MCF 10A (cell line): ENCODE measurements at regions not wholly inside any gene's neighbourhood (a gene's known extent, or its start where the extent isn't known, plus 50 kb on each side); places are given as distances from the start of the nearest gene placed in this dataset.

Source experiments
- BruUV-seq: library from RNA; stranded (reverse); fragments of 400-500 nt; replicated peaks from 2 replicates; lab custom pipeline; 2021; lab: Mats Ljungman, UMichigan
- CTCF ChIA-PET: fragments of 300-600 bp; sonication (Branson Sonifier 250); formaldehyde crosslinking; extraction: SDS; loops from one replicate; lab custom pipeline; 2021; ENCODE audit warnings: antibody characterized with exemption, inconsistent platforms; lab: Yijun Ruan, JAX
- POLR2A ChIA-PET: fragments of 300-600, 350-650 bp; sonication (Branson Sonifier 250); formaldehyde crosslinking; extraction: SDS; loops from one replicate; lab custom pipeline; 2020; ENCODE audit warnings: antibody characterized with exemption, inconsistent platforms; lab: Yijun Ruan, JAX
- DNase-seq: peaks from one replicate; pipeline ENCODE4 v3.0.0-alpha.2; 2018; ENCODE audit not compliant: unreplicated experiment
- H3K27ac Mint-ChIP-seq: one replicate; pipeline ENCODE4 v1.8.0; 2022; ENCODE audit warnings: mild to moderate bottlenecking, low read depth, mixed read lengths; ENCODE audit not compliant: unreplicated experiment
- H3K27me3 Mint-ChIP-seq: one replicate; pipeline ENCODE4 v1.8.0; 2022; ENCODE audit warnings: mixed read lengths; ENCODE audit not compliant: insufficient read depth, unreplicated experiment
- H3K36me3 Mint-ChIP-seq: one replicate; pipeline ENCODE4 v1.8.0; 2022; ENCODE audit warnings: mild to moderate bottlenecking, moderate library complexity, mixed read lengths; ENCODE audit not compliant: insufficient read depth, unreplicated experiment
- H3K4me1 Mint-ChIP-seq: one replicate; pipeline ENCODE4 v1.8.0; 2022; ENCODE audit warnings: mixed read lengths; ENCODE audit not compliant: insufficient read depth, unreplicated experiment
- H3K4me3 Mint-ChIP-seq: one replicate; pipeline ENCODE4 v1.8.0; 2022; ENCODE audit warnings: mild to moderate bottlenecking, moderate library complexity, mixed read lengths; ENCODE audit not compliant: unreplicated experiment
- H3K9me3 Mint-ChIP-seq: one replicate; pipeline ENCODE4 v1.8.0; 2022; ENCODE audit warnings: mixed read lengths; ENCODE audit not compliant: unreplicated experiment
- CTCF ChIP-seq: fragments of 200-600 bp; IDR thresholded peaks from one replicate; pipeline ENCODE4 v1.8.0; 2022; ENCODE audit warnings: antibody characterized with exemption, mild to moderate bottlenecking; ENCODE audit not compliant: unreplicated experiment
- intact Hi-C: fragments of 100-400 bp; cut with micrococcal nuclease; formaldehyde crosslinking; loops from 2 replicates; pipeline ENCODE4 v1.14.1; 2022

DNA sequence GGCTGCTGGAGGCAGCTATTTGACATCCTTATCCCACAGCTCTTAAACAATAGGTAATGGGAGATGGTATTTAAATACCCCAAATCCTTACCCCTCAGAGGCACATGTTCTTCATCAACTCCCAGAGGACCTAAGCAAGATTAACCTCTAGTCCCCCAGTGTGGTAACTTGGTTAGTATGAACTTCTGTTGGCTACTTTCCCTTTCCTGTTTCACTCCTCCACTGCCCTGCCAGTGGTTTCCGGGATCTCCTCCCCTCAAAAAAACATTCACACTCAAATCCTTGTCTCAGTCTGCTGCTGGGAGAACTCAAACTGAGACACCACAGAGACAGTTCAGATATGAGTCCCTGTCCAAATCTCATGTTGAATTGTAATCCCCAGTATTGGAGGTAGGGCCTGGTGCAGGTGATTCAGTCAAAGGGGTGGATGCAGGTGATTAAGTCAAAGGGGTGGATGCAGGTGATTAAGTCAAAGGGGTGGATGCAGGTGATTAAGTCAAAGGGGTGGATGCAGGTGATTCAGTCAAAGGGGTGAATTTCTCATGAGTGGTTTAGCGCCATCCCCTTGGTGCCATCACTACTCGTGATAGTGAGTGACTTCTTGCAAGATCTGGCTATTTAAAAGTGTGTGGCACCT is 335.0 kb upstream of the CTNNB1 start:
- H3K4me1 Mint-ChIP-seq, result peaks cover 7% of the 10 kb centered on the region
- no peak for TF ChIP-seq CTCF
- H3K36me3 Mint-ChIP-seq, result peaks cover 7% of the 10 kb centered on the region
- DNase-seq, result no peak
- CTCF ChIA-PET, result no interaction called here
- no peaks in the 10 kb centered on the region for H3K9me3 Mint-ChIP-seq
- H3K27me3 Mint-ChIP-seq, result no peaks in the 10 kb centered on the region
- intact Hi-C loops, result no loop called here
- no TSS peak for BruUV-seq
- no peak overlapping the region for H3K4me3 Mint-ChIP-seq
- POLR2A ChIA-PET, result no interaction called here
- no peak overlapping the region for H3K27ac Mint-ChIP-seq

GRCh38 chr3:40864915-40865314 is 334.4 kb upstream of the CTNNB1 start:
- POLR2A ChIA-PET, result no interaction called here
- Mint-ChIP-seq H3K36me3 (peaks cover 7% of the 10 kb centered on the region), H3K4me3 (no peak overlapping the region), H3K27ac (no peak overlapping the region), H3K4me1 (peaks cover 7% of the 10 kb centered on the region), H3K27me3 (no peaks in the 10 kb centered on the region), H3K9me3 (no peaks in the 10 kb centered on the region)
- CTCF ChIA-PET, result no interaction called here
- no TSS peak for BruUV-seq
- intact Hi-C loops, result no loop called here
- TF ChIP-seq CTCF, result no peak
- no peak for DNase-seq

- CTCF ChIA-PET, result no interaction called here
- intact Hi-C loops, result no loop called here
- H3K9me3 Mint-ChIP-seq, result no peaks in the 10 kb centered on the region
Observed at GRCh38 chr3:40867797-40868196, 331.5 kb upstream of the CTNNB1 start.

GRCh38 chr3:40869013-40869412 is 330.3 kb upstream of the CTNNB1 start:
- peaks cover 7% of the 10 kb centered on the region for H3K36me3 Mint-ChIP-seq
- no peaks in the 10 kb centered on the region for H3K27me3 Mint-ChIP-seq
- no peaks in the 10 kb centered on the region for H3K9me3 Mint-ChIP-seq
- DNase-seq, result no peak
- BruUV-seq, result no TSS peak
- intact Hi-C loops, result no loop called here
- H3K4me3 Mint-ChIP-seq, result no peak overlapping the region
- POLR2A ChIA-PET, result interaction anchor here (1.5 kb wide), 1 partner anchor 19 kb away, joined by 3 read pairs; no protein-coding TSS in a partner anchor
- CTCF ChIA-PET, result interaction anchor here (1.1 kb wide), 1 partner anchor 22 kb away, joined by 3 read pairs; no protein-coding TSS in a partner anchor
- no peak for TF ChIP-seq CTCF
- no peak overlapping the region for H3K27ac Mint-ChIP-seq
- H3K4me1 Mint-ChIP-seq, result peaks cover 5% of the 10 kb centered on the region

More at GRCh38 chr3:40867797-40868196, 331.5 kb upstream of the CTNNB1 start:
- peaks cover 7% of the 10 kb centered on the region for H3K4me1 Mint-ChIP-seq
- no peak for TF ChIP-seq CTCF
- H3K36me3 Mint-ChIP-seq, result peaks cover 7% of the 10 kb centered on the region
- H3K4me3 Mint-ChIP-seq, result no peak overlapping the region
- DNase-seq, result no peak
- POLR2A ChIA-PET, result interaction anchor here (0.6 kb wide), 2 partner anchors 194 to 283 kb away, joined by 3 to 4 read pairs; no protein-coding TSS in a partner anchor
- H3K27ac Mint-ChIP-seq, result peak overlapping the region; percentile 56
- no peaks in the 10 kb centered on the region for H3K27me3 Mint-ChIP-seq
- BruUV-seq, result no TSS peak
